GM21390 (cell line): ENCODE measurements at regions not wholly inside any gene's neighbourhood (a gene's known extent, or its start where the extent isn't known, plus 50 kb on each side); places are given as distances from the start of the nearest gene placed in this dataset.

ENCODE experiments used
- ATAC-seq: cut with Tn5 transposase; IDR thresholded peaks from one replicate; pipeline ENCODE4 v1.9.1; 2021; ENCODE audit not compliant: unreplicated experiment

GRCh38 chr2:10984418-10985135 is 72.8 kb downstream of the KCNF1 start:
- ATAC-seq = no peak

- no peak for ATAC-seq
Measured at GRCh38 chr2:10985260-10985659, 73.5 kb downstream of the KCNF1 start.

GRCh38 chr2:10985901-10986535 is 74.3 kb downstream of the KCNF1 start:
- no peak for ATAC-seq

GRCh38 chr2:10987439-10987838 is 75.7 kb downstream of the KCNF1 start:
- no peak for ATAC-seq

GRCh38 chr2:10987861-10988260 is 76.1 kb downstream of the KCNF1 start:
- ATAC-seq = no peak

- no peak for ATAC-seq
Measured at GRCh38 chr2:10989151-10989550, 77.4 kb downstream of the KCNF1 start.

- no peak for ATAC-seq
Measured at GRCh38 chr2:10989782-10990181, 78.0 kb downstream of the KCNF1 start.

- ATAC-seq = no peak
Measured at GRCh38 chr2:10990561-10991111, 78.9 kb downstream of the KCNF1 start.

- no peak for ATAC-seq
Measured at GRCh38 chr2:10992023-10992791, 80.5 kb downstream of the KCNF1 start.

- ATAC-seq = no peak
Measured at GRCh38 chr2:10993001-10993481, 81.3 kb downstream of the KCNF1 start.

GRCh38 chr2:10995366-10995970 is 83.7 kb downstream of the KCNF1 start:
- ATAC-seq = no peak

- no peak for ATAC-seq
Measured at GRCh38 chr2:11004199-11004598, 92.5 kb downstream of the KCNF1 start.

- ATAC-seq = no peak
Measured at GRCh38 chr2:11005032-11005431, 93.3 kb downstream of the KCNF1 start.

GRCh38 chr2:11006191-11006590 is 94.5 kb downstream of the KCNF1 start:
- no peak for ATAC-seq

- ATAC-seq = no peak
Measured at GRCh38 chr2:11007331-11008264, 95.9 kb downstream of the KCNF1 start.

GRCh38 chr2:11008773-11009172 is 97.0 kb downstream of the KCNF1 start:
- no peak for ATAC-seq

GRCh38 chr2:11009176-11009575 is 97.4 kb downstream of the KCNF1 start:
- no peak for ATAC-seq

GRCh38 chr2:11009891-11010290 is 98.2 kb downstream of the KCNF1 start:
- ATAC-seq = no peak

- ATAC-seq = no peak
Measured at GRCh38 chr2:11011359-11011758, 99.6 kb downstream of the KCNF1 start.

GRCh38 chr2:11012131-11012693 is 100.5 kb downstream of the KCNF1 start:
- no peak for ATAC-seq
